ENCODE measurements at regions not wholly inside any gene's neighbourhood (a gene's known extent, or its start where the extent isn't known, plus 50 kb on each side); places are given as distances from the start of the nearest gene placed in this dataset.
"Not testable (repeated sequence)": the region's sequence is repeated elsewhere in the genome, so short reads cannot be mapped to it uniquely, and the experiment has no call there.

DNA sequence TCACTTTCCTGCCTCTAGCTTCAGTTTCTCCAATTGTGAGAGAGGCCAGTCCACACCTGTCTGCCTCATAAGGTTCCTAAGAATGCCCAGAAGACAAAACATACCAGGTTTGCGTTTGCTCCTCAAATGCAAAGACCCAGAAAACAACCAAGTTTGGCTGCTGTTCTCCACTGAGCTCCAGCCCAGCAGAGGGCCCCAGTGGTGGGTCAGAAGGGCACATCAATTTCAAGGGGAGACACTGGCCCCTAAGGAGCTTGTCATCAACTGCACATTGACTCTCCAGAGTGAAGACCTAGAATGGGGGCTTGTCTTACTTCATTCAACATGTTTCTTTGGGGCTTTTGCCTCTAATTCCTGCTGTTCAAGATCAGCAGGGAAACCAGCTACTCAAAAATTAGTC, 127.9 kb upstream of the SLC6A11 start:
- TF ChIP-seq POLR2A (IDR thresholded peaks at IDR 0.05) (no peak), EP300 (IDR thresholded peaks at IDR 0.05) (no peak), POLR2AphosphoS5 (IDR thresholded peaks at IDR 0.05) (no peak)
- TF ChIP-seq, protein P1, sequence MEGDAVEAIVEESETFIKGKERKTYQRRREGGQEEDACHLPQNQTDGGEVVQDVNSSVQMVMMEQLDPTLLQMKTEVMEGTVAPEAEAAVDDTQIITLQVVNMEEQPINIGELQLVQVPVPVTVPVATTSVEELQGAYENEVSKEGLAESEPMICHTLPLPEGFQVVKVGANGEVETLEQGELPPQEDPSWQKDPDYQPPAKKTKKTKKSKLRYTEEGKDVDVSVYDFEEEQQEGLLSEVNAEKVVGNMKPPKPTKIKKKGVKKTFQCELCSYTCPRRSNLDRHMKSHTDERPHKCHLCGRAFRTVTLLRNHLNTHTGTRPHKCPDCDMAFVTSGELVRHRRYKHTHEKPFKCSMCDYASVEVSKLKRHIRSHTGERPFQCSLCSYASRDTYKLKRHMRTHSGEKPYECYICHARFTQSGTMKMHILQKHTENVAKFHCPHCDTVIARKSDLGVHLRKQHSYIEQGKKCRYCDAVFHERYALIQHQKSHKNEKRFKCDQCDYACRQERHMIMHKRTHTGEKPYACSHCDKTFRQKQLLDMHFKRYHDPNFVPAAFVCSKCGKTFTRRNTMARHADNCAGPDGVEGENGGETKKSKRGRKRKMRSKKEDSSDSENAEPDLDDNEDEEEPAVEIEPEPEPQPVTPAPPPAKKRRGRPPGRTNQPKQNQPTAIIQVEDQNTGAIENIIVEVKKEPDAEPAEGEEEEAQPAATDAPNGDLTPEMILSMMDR (IDR thresholded peaks at IDR 0.05): no peak
- Histone ChIP-seq H3K4me3 (no peak overlapping the region), H3K27ac (no peak overlapping the region), H3K36me3 (no peaks in the 10 kb centered on the region), H3K27me3 (no peaks in the 10 kb centered on the region), H3K9me3 (no peaks in the 10 kb centered on the region), H3K4me1 (no peaks in the 10 kb centered on the region)
- WGBS, 2 donors: 55 to 81% methylated on average over 1 of the region's 1 CpG
- DNase-seq: no peak
- ATAC-seq (ENCODE audit: low FRiP score in 2 of 2): no peak

DNA sequence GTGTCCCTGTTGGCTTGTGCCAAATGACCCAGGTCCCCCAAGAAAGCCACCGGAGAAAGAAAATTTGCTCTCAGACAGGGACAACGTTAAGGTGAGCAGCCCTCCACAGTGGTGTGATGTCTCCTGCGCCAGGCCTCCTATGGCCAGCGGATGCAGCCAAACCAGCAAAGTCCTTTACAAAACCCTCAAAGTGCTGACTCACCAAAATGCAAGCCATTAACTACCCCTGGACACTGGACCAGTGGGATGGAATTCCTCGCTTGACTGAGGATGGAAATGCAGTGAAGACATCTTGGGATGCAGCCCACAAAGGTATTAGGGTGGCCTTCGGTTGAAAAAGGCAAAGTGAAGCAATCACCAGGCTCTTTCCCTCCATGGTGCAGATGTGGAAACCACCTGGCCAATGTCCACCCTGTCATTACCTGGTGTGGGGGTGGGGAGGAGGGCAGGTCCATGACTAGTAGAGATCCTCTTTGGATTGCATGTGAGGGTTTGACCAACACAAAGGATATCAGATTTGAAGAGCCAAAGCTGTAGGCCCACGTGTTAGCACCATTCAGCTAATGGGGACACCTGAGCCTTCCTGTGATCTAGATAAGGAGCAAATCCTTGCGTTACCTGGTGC, 127.4 kb upstream of the SLC6A11 start:
- ATAC-seq (ENCODE audit: low FRiP score in 2 of 2): no peak
- WGBS, 2 donors: 81 to 89% methylated on average over 8 of the region's 8 CpGs
- DNase-seq: no peak
- Histone ChIP-seq H3K27ac (no peak overlapping the region), H3K4me1 (no peaks in the 10 kb centered on the region), H3K36me3 (no peaks in the 10 kb centered on the region), H3K9me3 (no peaks in the 10 kb centered on the region), H3K27me3 (no peaks in the 10 kb centered on the region), H3K4me3 (no peak overlapping the region)
- no peak for TF ChIP-seq POLR2A (IDR thresholded peaks at IDR 0.05)
- TF ChIP-seq POLR2AphosphoS5 (IDR thresholded peaks at IDR 0.05): no peak
- TF ChIP-seq EP300 (IDR thresholded peaks at IDR 0.05): no peak
- TF ChIP-seq, protein P1 (IDR thresholded peaks at IDR 0.05): no peak

- Histone ChIP-seq H3K4me1 (no peaks in the 10 kb centered on the region), H3K9me3 (no peaks in the 10 kb centered on the region), H3K4me3 (no peak overlapping the region), H3K27ac (no peak overlapping the region), H3K27me3 (no peaks in the 10 kb centered on the region), H3K36me3 (no peaks in the 10 kb centered on the region)
- no peak for TF ChIP-seq POLR2A (IDR thresholded peaks at IDR 0.05)
- no peak for TF ChIP-seq EP300 (IDR thresholded peaks at IDR 0.05)
- TF ChIP-seq POLR2AphosphoS5 (IDR thresholded peaks at IDR 0.05): no peak
- TF ChIP-seq, protein P1 (IDR thresholded peaks at IDR 0.05): no peak
- DNase-seq (no peak), ATAC-seq (ENCODE audit: low FRiP score in 2 of 2) (no peak)
- WGBS, 2 donors: 54 to 59% methylated on average over 11 of the region's 11 CpGs
These were observed 123.9 kb upstream of the SLC6A11 start for GRCh38 chr3:10692039-10692622.

- Histone ChIP-seq H3K9me3 (no peaks in the 10 kb centered on the region), H3K4me3 (no peak overlapping the region), H3K4me1 (no peaks in the 10 kb centered on the region), H3K36me3 (no peaks in the 10 kb centered on the region), H3K27me3 (no peaks in the 10 kb centered on the region), H3K27ac (no peak overlapping the region)
- DNase-seq (no peak), ATAC-seq (ENCODE audit: low FRiP score in 2 of 2) (no peak)
- WGBS, 2 donors: 61 to 62% methylated on average over 4 of the region's 4 CpGs
- TF ChIP-seq, protein P1 (IDR thresholded peaks at IDR 0.05): no peak
- TF ChIP-seq POLR2A (IDR thresholded peaks at IDR 0.05): no peak
- TF ChIP-seq EP300 (IDR thresholded peaks at IDR 0.05): no peak
- TF ChIP-seq POLR2AphosphoS5 (IDR thresholded peaks at IDR 0.05): no peak
These were observed 122.6 kb upstream of the SLC6A11 start for GRCh38 chr3:10693457-10693856.

DNA sequence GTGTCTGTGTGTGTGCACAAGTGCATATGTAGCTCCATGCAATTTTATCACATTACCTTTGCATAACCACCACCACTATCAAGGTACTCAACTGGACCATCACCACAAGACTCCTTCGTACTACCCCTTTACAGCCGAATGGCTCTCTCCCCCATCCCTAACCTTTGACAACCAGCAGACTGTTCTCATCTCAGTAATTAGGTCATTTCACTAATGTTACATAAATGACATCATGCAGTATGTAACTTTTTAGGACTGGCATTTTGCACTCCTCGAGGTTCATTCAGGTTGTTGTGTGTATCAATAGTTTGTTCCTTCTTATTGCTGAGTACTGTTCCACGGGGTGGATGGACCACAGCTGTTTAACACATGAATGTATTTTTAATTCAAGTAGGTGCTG, 121.8 kb upstream of the SLC6A11 start:
- Histone ChIP-seq H3K27ac (no peak overlapping the region), H3K4me3 (no peak overlapping the region), H3K36me3 (no peaks in the 10 kb centered on the region), H3K27me3 (no peaks in the 10 kb centered on the region), H3K4me1 (no peaks in the 10 kb centered on the region), H3K9me3 (no peaks in the 10 kb centered on the region)
- DNase-seq (no peak), ATAC-seq (ENCODE audit: low FRiP score in 2 of 2) (no peak)
- 77 to 79% methylated on average over 4 of the region's 4 CpGs for WGBS, 2 donors
- TF ChIP-seq, protein P1 (IDR thresholded peaks at IDR 0.05): no peak
- no peak for TF ChIP-seq EP300 (IDR thresholded peaks at IDR 0.05)

DNA sequence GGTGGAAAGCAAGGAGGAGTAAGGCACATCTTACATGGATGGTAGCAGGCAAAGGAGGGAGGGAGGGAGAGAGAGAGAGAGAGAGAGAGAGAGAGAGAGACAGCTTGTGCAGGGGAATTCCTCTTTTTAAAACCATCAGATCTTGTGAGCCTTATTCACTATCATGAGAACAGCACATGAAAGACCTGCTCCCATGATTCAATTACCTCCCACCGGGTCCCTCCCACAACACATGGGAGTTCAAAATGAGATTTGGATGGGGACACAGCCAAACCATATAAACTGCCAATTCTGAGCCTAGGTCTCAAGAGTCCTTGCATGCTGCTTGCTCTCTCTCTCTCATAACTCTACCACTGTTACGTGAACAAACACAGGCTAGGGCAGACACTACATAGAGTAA, 120.8 kb upstream of the SLC6A11 start:
- H3K27ac ChIP-seq; H3K9me3 ChIP-seq; DNase-seq; ATAC-seq (ENCODE audit: low FRiP score in 2 of 2); H3K4me3 ChIP-seq; H3K36me3 ChIP-seq; H3K27me3 ChIP-seq; H3K4me1 ChIP-seq: not testable (repeated sequence)
- WGBS, 2 donors: 74 to 76% methylated on average over 2 of the region's 2 CpGs
